ENCODE measurements at regions not wholly inside any gene's neighbourhood (a gene's known extent, or its start where the extent isn't known, plus 50 kb on each side); places are given as distances from the start of the nearest gene placed in this dataset.

DNA sequence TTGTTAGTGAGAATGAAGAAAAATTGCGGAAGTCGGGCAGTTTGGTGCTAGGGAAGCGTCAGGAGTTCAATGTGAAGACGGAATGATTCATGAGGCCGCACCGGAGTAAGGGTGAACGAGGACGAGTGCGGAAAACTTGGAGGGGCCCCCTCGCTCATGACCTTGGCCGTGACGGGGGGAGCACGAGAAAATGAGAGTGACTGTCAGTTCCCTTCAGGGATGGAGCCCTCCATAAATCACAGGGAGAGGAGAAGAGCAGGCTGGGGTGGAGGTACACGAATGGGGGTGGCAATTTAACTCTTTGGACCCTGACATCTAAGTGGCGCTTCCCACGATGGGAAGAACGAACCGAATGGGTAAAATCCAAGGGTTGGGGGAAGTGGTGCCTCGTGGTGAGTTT, 486.4 kb downstream of the TSHZ3 start:
- TF ChIP-seq SPI1 (IDR thresholded peaks at IDR 0.05; ENCODE audit: borderline replicate concordance, low read depth) (no peak), POLR2AphosphoS5 (IDR thresholded peaks at IDR 0.05; ENCODE audit: low read depth) (no peak), CTCF (IDR thresholded peaks at IDR 0.05; ENCODE audit: insufficient read depth, low read length) (no peak), GABPA (IDR thresholded peaks at IDR 0.05; ENCODE audit: low read depth) (no peak), REST (IDR thresholded peaks at IDR 0.05; ENCODE audit: insufficient replicate concordance, low read depth) (no peak)
- Histone ChIP-seq H3K4me3 (replicated peaks; ENCODE audit: insufficient read depth, low read length) (no peak overlapping the region), H3K27ac (replicated peaks) (no peak overlapping the region), H3K27me3 (ENCODE audit: insufficient read depth, poor library complexity, severe bottlenecking) (no peaks in the 10 kb centered on the region)
- no peak for DNase-seq (ENCODE audit: low read depth in 1 of 2, low spot score in 1 of 2)

GRCh38 chr19:30861919-30862318, 487.3 kb downstream of the TSHZ3 start:
- H3K4me3 ChIP-seq (replicated peaks; ENCODE audit: insufficient read depth, low read length) = no peak overlapping the region
- TF ChIP-seq POLR2AphosphoS5 (IDR thresholded peaks at IDR 0.05; ENCODE audit: low read depth) (no peak), CTCF (IDR thresholded peaks at IDR 0.05; ENCODE audit: insufficient read depth, low read length) (no peak)
- H3K27ac ChIP-seq (replicated peaks) = no peak overlapping the region
- no peaks in the 10 kb centered on the region for H3K27me3 ChIP-seq (ENCODE audit: insufficient read depth, poor library complexity, severe bottlenecking)
- DNase-seq (ENCODE audit: low read depth in 1 of 2, low spot score in 1 of 2) = no peak

DNA sequence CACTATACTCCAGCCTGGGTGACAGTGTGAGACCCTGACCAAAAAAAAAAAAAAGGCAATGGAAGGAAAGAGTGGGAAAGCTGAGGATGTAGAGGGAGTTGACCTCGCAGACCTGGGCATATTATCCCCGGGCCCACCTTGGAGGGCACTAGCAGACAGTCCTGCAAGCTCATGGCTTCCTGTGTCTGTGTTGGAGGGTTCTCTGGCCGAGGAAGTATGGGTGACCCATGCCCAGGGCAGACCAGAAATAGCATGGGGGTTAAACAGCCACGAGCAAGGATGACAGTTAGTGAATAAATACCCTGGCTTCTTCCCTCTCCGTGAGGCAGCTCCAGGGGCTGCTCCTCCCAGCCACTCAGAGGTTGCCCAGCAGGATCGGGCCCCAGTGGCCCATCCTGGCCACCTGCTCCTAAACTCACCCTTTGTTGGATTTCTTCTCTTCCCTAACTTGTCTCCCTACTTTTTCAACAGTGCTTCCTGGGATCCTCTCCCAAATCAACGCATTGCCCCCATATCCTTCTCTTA, 485.8 kb downstream of the ZNF536 start:
- TF ChIP-seq POLR2AphosphoS5 (IDR thresholded peaks at IDR 0.05; ENCODE audit: low read depth) (no peak), CTCF (IDR thresholded peaks at IDR 0.05; ENCODE audit: insufficient read depth, low read length) (no peak), SPI1 (IDR thresholded peaks at IDR 0.05; ENCODE audit: borderline replicate concordance, low read depth) (no peak), REST (IDR thresholded peaks at IDR 0.05; ENCODE audit: insufficient replicate concordance, low read depth) (no peak), GABPA (IDR thresholded peaks at IDR 0.05; ENCODE audit: low read depth) (no peak)
- no peak for DNase-seq (ENCODE audit: low read depth in 1 of 2, low spot score in 1 of 2)
- H3K4me3 ChIP-seq (replicated peaks; ENCODE audit: insufficient read depth, low read length) = no peak overlapping the region
- H3K27ac ChIP-seq (replicated peaks) = no peak overlapping the region
- H3K27me3 ChIP-seq (ENCODE audit: insufficient read depth, poor library complexity, severe bottlenecking) = no peaks in the 10 kb centered on the region

GRCh38 chr19:30857388-30857787, 485.2 kb downstream of the ZNF536 start:
- Histone ChIP-seq H3K27me3 (ENCODE audit: insufficient read depth, poor library complexity, severe bottlenecking) (no peaks in the 10 kb centered on the region), H3K27ac (replicated peaks) (no peak overlapping the region), H3K4me3 (replicated peaks; ENCODE audit: insufficient read depth, low read length) (no peak overlapping the region)
- no peak for DNase-seq (ENCODE audit: low read depth in 1 of 2, low spot score in 1 of 2)
- no peak for TF ChIP-seq POLR2AphosphoS5 (IDR thresholded peaks at IDR 0.05; ENCODE audit: low read depth)
- TF ChIP-seq CTCF (IDR thresholded peaks at IDR 0.05; ENCODE audit: insufficient read depth, low read length) = no peak
- no peak for TF ChIP-seq GABPA (IDR thresholded peaks at IDR 0.05; ENCODE audit: low read depth)
- no peak for TF ChIP-seq REST (IDR thresholded peaks at IDR 0.05; ENCODE audit: insufficient replicate concordance, low read depth)
- no peak for TF ChIP-seq SPI1 (IDR thresholded peaks at IDR 0.05; ENCODE audit: borderline replicate concordance, low read depth)
